ENCODE measurements at regions not wholly inside any gene's neighbourhood (a gene's known extent, or its start where the extent isn't known, plus 50 kb on each side); places are given as distances from the start of the nearest gene placed in this dataset.
"Not testable (repeated sequence)": the region's sequence is repeated elsewhere in the genome, so short reads cannot be mapped to it uniquely, and the experiment has no call there.

GRCh38 chr19:31537136-31537535 is 187.9 kb upstream of the TSHZ3 start:
- DNase-seq = no peak
- Histone ChIP-seq H3K36me3 (ENCODE audit: control insufficient read depth, insufficient read depth, low read length) (no peaks in the 10 kb centered on the region), H3K9me3 (ENCODE audit: control insufficient read depth, low read depth, low read length) (no peaks in the 10 kb centered on the region), H3K27me3 (ENCODE audit: control insufficient read depth, insufficient read depth, low read length) (no peaks in the 10 kb centered on the region), H3K4me1 (ENCODE audit: control insufficient read depth, insufficient read depth, low read length) (no peaks in the 10 kb centered on the region), H3K27ac (ENCODE audit: low read length) (no peak overlapping the region), H3K4me3 (ENCODE audit: low read length) (no peak overlapping the region)
- 80% methylated on average over 1 of the region's 3 CpGs for WGBS (ENCODE audit: insufficient coverage, low lambda C conversion rate)

GRCh38 chr19:31537902-31538301 is 188.7 kb upstream of the TSHZ3 start:
- not testable (repeated sequence) for H3K4me1 ChIP-seq (ENCODE audit: control insufficient read depth, insufficient read depth, low read length); DNase-seq; H3K27me3 ChIP-seq (ENCODE audit: control insufficient read depth, insufficient read depth, low read length); H3K9me3 ChIP-seq (ENCODE audit: control insufficient read depth, low read depth, low read length); H3K36me3 ChIP-seq (ENCODE audit: control insufficient read depth, insufficient read depth, low read length); H3K27ac ChIP-seq (ENCODE audit: low read length); H3K4me3 ChIP-seq (ENCODE audit: low read length)
- WGBS (ENCODE audit: insufficient coverage, low lambda C conversion rate) = 83% methylated on average over 3 of the region's 5 CpGs

- Histone ChIP-seq H3K4me1 (ENCODE audit: control insufficient read depth, insufficient read depth, low read length) (no peaks in the 10 kb centered on the region), H3K9me3 (ENCODE audit: control insufficient read depth, low read depth, low read length) (no peaks in the 10 kb centered on the region), H3K27me3 (ENCODE audit: control insufficient read depth, insufficient read depth, low read length) (no peaks in the 10 kb centered on the region), H3K4me3 (ENCODE audit: low read length) (no peak overlapping the region), H3K36me3 (ENCODE audit: control insufficient read depth, insufficient read depth, low read length) (no peaks in the 10 kb centered on the region), H3K27ac (ENCODE audit: low read length) (no peak overlapping the region)
- 100% methylated on average over 1 of the region's 5 CpGs for WGBS (ENCODE audit: insufficient coverage, low lambda C conversion rate)
- no peak for DNase-seq
These were observed 189.6 kb upstream of the TSHZ3 start for GRCh38 chr19:31538879-31539278.

- Histone ChIP-seq H3K36me3 (ENCODE audit: control insufficient read depth, insufficient read depth, low read length) (no peaks in the 10 kb centered on the region), H3K4me1 (ENCODE audit: control insufficient read depth, insufficient read depth, low read length) (no peaks in the 10 kb centered on the region), H3K9me3 (ENCODE audit: control insufficient read depth, low read depth, low read length) (no peaks in the 10 kb centered on the region), H3K27me3 (ENCODE audit: control insufficient read depth, insufficient read depth, low read length) (no peaks in the 10 kb centered on the region), H3K27ac (ENCODE audit: low read length) (no peak overlapping the region), H3K4me3 (ENCODE audit: low read length) (no peak overlapping the region)
- DNase-seq = no peak
- whole genome bisulfite sequencing (ENCODE audit: insufficient coverage, low lambda C conversion rate) = 88% methylated on average over 3 of the region's 6 CpGs
These were observed 190.2 kb upstream of the TSHZ3 start for GRCh38 chr19:31539386-31539785.

GRCh38 chr19:31541396-31541795 is 192.2 kb upstream of the TSHZ3 start:
- Histone ChIP-seq H3K4me1 (ENCODE audit: control insufficient read depth, insufficient read depth, low read length) (no peaks in the 10 kb centered on the region), H3K36me3 (ENCODE audit: control insufficient read depth, insufficient read depth, low read length) (no peaks in the 10 kb centered on the region), H3K9me3 (ENCODE audit: control insufficient read depth, low read depth, low read length) (no peaks in the 10 kb centered on the region), H3K4me3 (ENCODE audit: low read length) (no peak overlapping the region), H3K27me3 (ENCODE audit: control insufficient read depth, insufficient read depth, low read length) (no peaks in the 10 kb centered on the region), H3K27ac (ENCODE audit: low read length) (no peak overlapping the region)
- no CpG with 5 or more reads among the region's 2 CpGs for WGBS (ENCODE audit: insufficient coverage, low lambda C conversion rate)
- no peak for DNase-seq

GRCh38 chr19:31543456-31543855 is 194.2 kb upstream of the TSHZ3 start:
- no peaks in the 10 kb centered on the region for H3K27me3 ChIP-seq (ENCODE audit: control insufficient read depth, insufficient read depth, low read length)
- no CpG with 5 or more reads among the region's 5 CpGs for WGBS (ENCODE audit: insufficient coverage, low lambda C conversion rate)
- H3K27ac ChIP-seq (ENCODE audit: low read length) = no peak overlapping the region
- no peaks in the 10 kb centered on the region for H3K9me3 ChIP-seq (ENCODE audit: control insufficient read depth, low read depth, low read length)
- no peaks in the 10 kb centered on the region for H3K36me3 ChIP-seq (ENCODE audit: control insufficient read depth, insufficient read depth, low read length)
- H3K4me3 ChIP-seq (ENCODE audit: low read length) = no peak overlapping the region
- DNase-seq = no peak
- no peaks in the 10 kb centered on the region for H3K4me1 ChIP-seq (ENCODE audit: control insufficient read depth, insufficient read depth, low read length)

- DNase-seq = no peak
- no peaks in the 10 kb centered on the region for H3K4me1 ChIP-seq (ENCODE audit: control insufficient read depth, insufficient read depth, low read length)
- H3K27ac ChIP-seq (ENCODE audit: low read length) = no peak overlapping the region
- H3K36me3 ChIP-seq (ENCODE audit: control insufficient read depth, insufficient read depth, low read length) = no peaks in the 10 kb centered on the region
- no CpG with 5 or more reads among the region's 2 CpGs for WGBS (ENCODE audit: insufficient coverage, low lambda C conversion rate)
- H3K9me3 ChIP-seq (ENCODE audit: control insufficient read depth, low read depth, low read length) = no peaks in the 10 kb centered on the region
- no peaks in the 10 kb centered on the region for H3K27me3 ChIP-seq (ENCODE audit: control insufficient read depth, insufficient read depth, low read length)
- no peak overlapping the region for H3K4me3 ChIP-seq (ENCODE audit: low read length)
These were observed 196.5 kb upstream of the TSHZ3 start for GRCh38 chr19:31545777-31546176.

- no peak for DNase-seq
- H3K9me3 ChIP-seq (ENCODE audit: control insufficient read depth, low read depth, low read length) = no peaks in the 10 kb centered on the region
- no peaks in the 10 kb centered on the region for H3K36me3 ChIP-seq (ENCODE audit: control insufficient read depth, insufficient read depth, low read length)
- no peak overlapping the region for H3K27ac ChIP-seq (ENCODE audit: low read length)
- H3K4me3 ChIP-seq (ENCODE audit: low read length) = no peak overlapping the region
- 60% methylated on average over 2 of the region's 9 CpGs for WGBS (ENCODE audit: insufficient coverage, low lambda C conversion rate)
- no peaks in the 10 kb centered on the region for H3K4me1 ChIP-seq (ENCODE audit: control insufficient read depth, insufficient read depth, low read length)
- H3K27me3 ChIP-seq (ENCODE audit: control insufficient read depth, insufficient read depth, low read length) = no peaks in the 10 kb centered on the region
These were observed 197.1 kb upstream of the TSHZ3 start for GRCh38 chr19:31546205-31546960.

- H3K9me3 ChIP-seq (ENCODE audit: control insufficient read depth, low read depth, low read length) = no peaks in the 10 kb centered on the region
- no peaks in the 10 kb centered on the region for H3K36me3 ChIP-seq (ENCODE audit: control insufficient read depth, insufficient read depth, low read length)
- no peak overlapping the region for H3K4me3 ChIP-seq (ENCODE audit: low read length)
- WGBS (ENCODE audit: insufficient coverage, low lambda C conversion rate) = 50% methylated on average over 1 of the region's 4 CpGs
- H3K27me3 ChIP-seq (ENCODE audit: control insufficient read depth, insufficient read depth, low read length) = no peaks in the 10 kb centered on the region
- H3K4me1 ChIP-seq (ENCODE audit: control insufficient read depth, insufficient read depth, low read length) = no peaks in the 10 kb centered on the region
- H3K27ac ChIP-seq (ENCODE audit: low read length) = no peak overlapping the region
- no peak for DNase-seq
These were observed 199.7 kb upstream of the TSHZ3 start for GRCh38 chr19:31548941-31549340.

GRCh38 chr19:31553112-31553845 is 204.0 kb upstream of the TSHZ3 start:
- no CpG with 5 or more reads among the region's 9 CpGs for WGBS (ENCODE audit: insufficient coverage, low lambda C conversion rate)
- H3K4me3 ChIP-seq (ENCODE audit: low read length) = no peak overlapping the region
- H3K36me3 ChIP-seq (ENCODE audit: control insufficient read depth, insufficient read depth, low read length) = no peaks in the 10 kb centered on the region
- no peaks in the 10 kb centered on the region for H3K9me3 ChIP-seq (ENCODE audit: control insufficient read depth, low read depth, low read length)
- H3K27me3 ChIP-seq (ENCODE audit: control insufficient read depth, insufficient read depth, low read length) = no peaks in the 10 kb centered on the region
- H3K27ac ChIP-seq (ENCODE audit: low read length) = no peak overlapping the region
- DNase-seq = no peak
- no peaks in the 10 kb centered on the region for H3K4me1 ChIP-seq (ENCODE audit: control insufficient read depth, insufficient read depth, low read length)

GRCh38 chr19:31553846-31554215 is 204.6 kb upstream of the TSHZ3 start:
- no peaks in the 10 kb centered on the region for H3K9me3 ChIP-seq (ENCODE audit: control insufficient read depth, low read depth, low read length)
- no peak overlapping the region for H3K27ac ChIP-seq (ENCODE audit: low read length)
- H3K27me3 ChIP-seq (ENCODE audit: control insufficient read depth, insufficient read depth, low read length) = no peaks in the 10 kb centered on the region
- WGBS (ENCODE audit: insufficient coverage, low lambda C conversion rate) = 100% methylated on average over 1 of the region's 8 CpGs
- no peak overlapping the region for H3K4me3 ChIP-seq (ENCODE audit: low read length)
- H3K4me1 ChIP-seq (ENCODE audit: control insufficient read depth, insufficient read depth, low read length) = no peaks in the 10 kb centered on the region
- no peaks in the 10 kb centered on the region for H3K36me3 ChIP-seq (ENCODE audit: control insufficient read depth, insufficient read depth, low read length)
- DNase-seq = peak in 1 of 2 donors; percentile 8

Data from large intestine (tissue), 3 donors.